ENCODE measurements at regions not wholly inside any gene's neighbourhood (a gene's known extent, or its start where the extent isn't known, plus 50 kb on each side); places are given as distances from the start of the nearest gene placed in this dataset.

DNA sequence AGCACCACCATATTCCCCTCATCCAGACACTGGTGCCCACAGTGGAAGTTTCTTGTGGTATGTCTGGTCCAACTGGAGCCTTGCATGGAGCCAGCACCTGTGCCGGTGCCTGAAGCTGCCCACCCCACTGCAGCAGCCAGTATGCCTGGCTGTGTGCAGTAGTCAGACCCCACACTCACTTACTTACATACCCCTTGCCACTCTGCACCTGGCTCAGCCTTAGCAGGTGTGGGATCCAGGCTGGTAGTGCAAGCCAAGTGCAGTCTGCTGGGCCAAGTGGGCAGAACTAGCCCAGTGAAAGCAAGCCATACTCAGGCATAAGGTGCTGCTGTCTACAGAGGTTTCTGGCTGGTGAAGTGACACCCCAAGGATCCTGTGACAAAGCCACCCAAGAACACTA, 871.4 kb upstream of the C9orf72 start:
- H3K4me3 ChIP-seq (ENCODE audit: control insufficient read depth, low read depth, low read length), result no peak overlapping the region
- TF ChIP-seq, protein P1, sequence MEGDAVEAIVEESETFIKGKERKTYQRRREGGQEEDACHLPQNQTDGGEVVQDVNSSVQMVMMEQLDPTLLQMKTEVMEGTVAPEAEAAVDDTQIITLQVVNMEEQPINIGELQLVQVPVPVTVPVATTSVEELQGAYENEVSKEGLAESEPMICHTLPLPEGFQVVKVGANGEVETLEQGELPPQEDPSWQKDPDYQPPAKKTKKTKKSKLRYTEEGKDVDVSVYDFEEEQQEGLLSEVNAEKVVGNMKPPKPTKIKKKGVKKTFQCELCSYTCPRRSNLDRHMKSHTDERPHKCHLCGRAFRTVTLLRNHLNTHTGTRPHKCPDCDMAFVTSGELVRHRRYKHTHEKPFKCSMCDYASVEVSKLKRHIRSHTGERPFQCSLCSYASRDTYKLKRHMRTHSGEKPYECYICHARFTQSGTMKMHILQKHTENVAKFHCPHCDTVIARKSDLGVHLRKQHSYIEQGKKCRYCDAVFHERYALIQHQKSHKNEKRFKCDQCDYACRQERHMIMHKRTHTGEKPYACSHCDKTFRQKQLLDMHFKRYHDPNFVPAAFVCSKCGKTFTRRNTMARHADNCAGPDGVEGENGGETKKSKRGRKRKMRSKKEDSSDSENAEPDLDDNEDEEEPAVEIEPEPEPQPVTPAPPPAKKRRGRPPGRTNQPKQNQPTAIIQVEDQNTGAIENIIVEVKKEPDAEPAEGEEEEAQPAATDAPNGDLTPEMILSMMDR (conservative IDR thresholded peaks at IDR 0.05; ENCODE audit: control insufficient read depth, insufficient read depth, low read depth, low read length), result no peak
- no peak for DNase-seq (ENCODE audit: low read depth)

DNA sequence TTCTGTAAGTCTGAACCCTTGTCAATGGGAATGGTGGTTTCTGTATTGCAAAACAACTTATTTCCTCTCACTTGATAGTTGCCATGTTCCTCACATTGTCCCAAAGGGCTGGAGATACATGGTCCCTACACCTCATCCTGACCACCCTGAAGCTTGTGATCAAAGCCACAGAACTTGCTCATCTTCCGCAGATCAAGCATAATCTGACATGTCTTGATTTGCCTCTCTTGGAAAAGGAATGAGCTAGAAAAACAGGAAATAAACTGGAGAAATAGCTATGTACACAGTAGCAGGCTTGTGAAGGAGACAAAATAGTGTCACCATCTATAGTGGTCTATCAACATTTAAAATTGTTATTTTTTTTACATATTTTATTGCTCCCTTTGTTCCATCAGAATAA, 871.9 kb upstream of the C9orf72 start:
- no peak for DNase-seq (ENCODE audit: low read depth)
- no peak overlapping the region for H3K4me3 ChIP-seq (ENCODE audit: control insufficient read depth, low read depth, low read length)
- TF ChIP-seq, protein P1 (conservative IDR thresholded peaks at IDR 0.05; ENCODE audit: control insufficient read depth, insufficient read depth, low read depth, low read length), result no peak

DNA sequence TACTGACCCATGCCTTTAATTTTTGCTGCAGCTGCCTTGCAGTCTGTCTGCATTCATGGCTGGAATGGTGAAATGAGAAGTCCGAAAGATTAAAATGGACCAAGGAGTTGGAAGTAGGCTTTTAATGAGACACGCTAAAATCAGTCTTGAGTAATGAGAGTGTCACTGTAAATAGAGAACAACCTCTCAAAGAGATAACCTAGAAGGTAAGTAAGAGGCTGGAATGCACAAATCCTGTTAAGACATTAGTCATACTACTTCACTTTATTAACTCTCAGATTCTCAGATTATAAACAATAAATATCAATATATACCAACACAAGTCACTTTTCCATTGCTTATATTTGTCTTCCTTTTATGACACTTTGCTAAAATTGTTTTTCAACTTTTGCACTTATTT, 880.6 kb upstream of the C9orf72 start:
- no peak overlapping the region for H3K4me3 ChIP-seq (ENCODE audit: control insufficient read depth, low read depth, low read length)
- TF ChIP-seq, protein P1 (conservative IDR thresholded peaks at IDR 0.05; ENCODE audit: control insufficient read depth, insufficient read depth, low read depth, low read length), result no peak
- no peak for DNase-seq (ENCODE audit: low read depth)

DNA sequence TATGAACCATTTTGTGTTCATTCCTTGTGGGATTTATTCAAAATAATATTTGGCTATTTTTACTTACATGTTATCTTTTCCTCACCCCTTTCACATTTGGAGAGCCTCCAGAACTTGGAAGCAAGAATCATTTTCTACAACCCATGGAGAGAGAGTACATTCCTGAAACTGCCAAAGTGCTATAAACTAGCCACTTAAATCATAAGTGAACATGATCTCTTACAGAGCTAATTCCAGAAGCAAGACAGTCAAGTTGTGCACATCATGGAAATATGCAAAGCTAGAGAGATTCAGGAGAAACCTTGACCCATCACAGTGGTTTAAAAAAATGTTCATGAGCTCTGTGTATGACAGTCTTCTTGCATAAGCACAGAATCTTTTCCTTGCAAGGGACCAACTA, 883.6 kb upstream of the C9orf72 start:
- no peak overlapping the region for H3K4me3 ChIP-seq (ENCODE audit: control insufficient read depth, low read depth, low read length)
- DNase-seq (ENCODE audit: low read depth), result no peak
- TF ChIP-seq, protein P1 (conservative IDR thresholded peaks at IDR 0.05; ENCODE audit: control insufficient read depth, insufficient read depth, low read depth, low read length), result no peak

DNA sequence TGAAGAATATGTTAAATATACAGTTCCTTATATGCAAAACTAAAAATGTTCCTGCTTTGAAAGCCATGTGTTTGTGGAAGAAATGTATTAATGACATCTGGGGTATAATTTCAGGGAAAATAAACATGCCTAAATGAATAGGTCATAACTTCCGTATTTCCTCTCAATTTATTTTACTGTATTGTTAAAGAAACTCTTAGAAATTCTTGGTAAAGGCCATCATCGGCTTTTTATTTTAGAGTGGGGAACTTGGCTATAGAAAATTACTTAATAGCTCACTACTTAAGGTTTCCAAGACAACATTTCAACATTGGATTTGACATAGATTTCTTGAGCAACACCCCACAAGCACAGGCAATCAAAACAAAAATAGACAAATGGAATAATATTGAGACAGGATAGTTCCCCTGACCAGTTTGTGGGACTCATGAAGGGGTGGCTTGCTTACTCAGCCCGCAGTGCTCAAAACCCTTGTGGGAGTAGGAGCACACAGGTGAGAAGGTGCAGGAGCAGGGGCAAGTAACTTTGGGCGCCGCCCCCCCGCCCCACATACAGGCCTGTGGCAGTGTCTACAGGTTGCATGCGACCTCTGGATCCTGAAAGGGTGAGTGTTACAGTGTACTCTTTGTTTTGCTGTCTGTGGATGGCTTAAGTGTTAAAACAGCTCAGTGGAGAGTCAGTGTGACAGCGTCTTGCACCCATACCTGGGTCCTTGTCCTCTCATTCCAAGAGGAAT, 891.4 kb upstream of the C9orf72 start:
- TF ChIP-seq, protein P1 (conservative IDR thresholded peaks at IDR 0.05; ENCODE audit: control insufficient read depth, insufficient read depth, low read depth, low read length), result no peak
- no peak overlapping the region for H3K4me3 ChIP-seq (ENCODE audit: control insufficient read depth, low read depth, low read length)
- no peak for DNase-seq (ENCODE audit: low read depth)

DNA sequence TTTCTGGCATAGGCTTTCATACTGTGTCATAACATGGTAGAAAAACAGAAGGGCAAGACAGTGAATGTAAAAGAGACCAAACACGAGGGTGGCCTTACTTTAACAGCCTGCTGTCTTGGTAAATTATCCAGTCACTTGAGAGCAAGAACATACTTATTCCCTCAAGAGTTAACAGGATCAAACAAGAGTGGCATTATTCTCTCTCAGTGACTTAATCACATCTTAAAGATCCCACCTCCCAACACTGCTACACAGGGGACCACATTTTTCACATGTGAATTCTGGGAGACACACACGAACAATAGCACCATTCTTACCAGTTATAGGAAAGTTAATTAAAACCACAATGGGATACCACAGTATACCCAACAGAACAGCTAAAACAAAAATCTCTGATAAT, 898.0 kb upstream of the C9orf72 start:
- TF ChIP-seq, protein P1 (conservative IDR thresholded peaks at IDR 0.05; ENCODE audit: control insufficient read depth, insufficient read depth, low read depth, low read length), result no peak
- no peak for DNase-seq (ENCODE audit: low read depth)
- H3K4me3 ChIP-seq (ENCODE audit: control insufficient read depth, low read depth, low read length), result no peak overlapping the region
